NCI-H2107 (cell line): ENCODE measurements at regions not wholly inside any gene's neighbourhood (a gene's known extent, or its start where the extent isn't known, plus 50 kb on each side); places are given as distances from the start of the nearest gene placed in this dataset.
"Not testable (repeated sequence)": the region's sequence is repeated elsewhere in the genome, so short reads cannot be mapped to it uniquely, and the experiment has no call there.

Source experiments
- DNase-seq: peaks from one replicate; lab custom pipeline; 2025; lab: John Stamatoyannopoulos, UW

- DNase-seq, result no peak
These were observed 322.0 kb downstream of the SUCLG1 start for GRCh38 chr2:84137034-84137433.

- DNase-seq, result no peak
These were observed 326.7 kb downstream of the SUCLG1 start for GRCh38 chr2:84132370-84132769.

GRCh38 chr2:84131278-84131830, 327.7 kb downstream of the SUCLG1 start:
- no peak for DNase-seq

- DNase-seq, result no peak
These were observed 330.1 kb downstream of the SUCLG1 start for GRCh38 chr2:84129018-84129417.

- DNase-seq, result not testable (repeated sequence)
These were observed 331.3 kb downstream of the SUCLG1 start for GRCh38 chr2:84127812-84128211.

- DNase-seq, result no peak
These were observed 332.6 kb downstream of the SUCLG1 start for GRCh38 chr2:84126530-84126929.

- DNase-seq, result no peak
These were observed 333.0 kb downstream of the SUCLG1 start for GRCh38 chr2:84126084-84126483.

- DNase-seq, result no peak
These were observed 342.9 kb downstream of the SUCLG1 start for GRCh38 chr2:84116143-84116542.

- no peak for DNase-seq
These were observed 343.8 kb downstream of the SUCLG1 start for GRCh38 chr2:84115173-84115857.

GRCh38 chr2:84103816-84104527, 355.1 kb downstream of the SUCLG1 start:
- DNase-seq, result not testable (repeated sequence)

GRCh38 chr2:84102274-84102673, 356.8 kb downstream of the SUCLG1 start:
- DNase-seq, result no peak

- no peak for DNase-seq
These were observed 370.4 kb downstream of the SUCLG1 start for GRCh38 chr2:84088656-84089055.

- DNase-seq, result no peak
These were observed 373.5 kb downstream of the SUCLG1 start for GRCh38 chr2:84085562-84085961.

- DNase-seq, result no peak
These were observed 374.2 kb downstream of the SUCLG1 start for GRCh38 chr2:84084856-84085255.

GRCh38 chr2:84083984-84084383, 375.1 kb downstream of the SUCLG1 start:
- no peak for DNase-seq

GRCh38 chr2:84078471-84078870, 380.6 kb downstream of the SUCLG1 start:
- DNase-seq, result no peak

GRCh38 chr2:84077496-84077895, 381.6 kb downstream of the SUCLG1 start:
- DNase-seq, result no peak

GRCh38 chr2:84071050-84071449, 388.0 kb downstream of the SUCLG1 start:
- DNase-seq, result no peak

GRCh38 chr2:84065857-84066256, 393.2 kb downstream of the SUCLG1 start:
- no peak for DNase-seq

- DNase-seq, result no peak
These were observed 401.0 kb downstream of the SUCLG1 start for GRCh38 chr2:84057917-84058560.

- DNase-seq, result no peak
These were observed 403.3 kb downstream of the SUCLG1 start for GRCh38 chr2:84055816-84056215.

GRCh38 chr2:84054577-84054976, 404.5 kb downstream of the SUCLG1 start:
- not testable (repeated sequence) for DNase-seq

- no peak for DNase-seq
These were observed 406.2 kb downstream of the SUCLG1 start for GRCh38 chr2:84052913-84053312.
